KG1 (cell line): ENCODE measurements at regions not wholly inside any gene's neighbourhood (a gene's known extent, or its start where the extent isn't known, plus 50 kb on each side); places are given as distances from the start of the nearest gene placed in this dataset.

ENCODE experiments used
- DNase-seq: peaks from one replicate; lab custom pipeline; 2025; lab: John Stamatoyannopoulos, UW

DNA sequence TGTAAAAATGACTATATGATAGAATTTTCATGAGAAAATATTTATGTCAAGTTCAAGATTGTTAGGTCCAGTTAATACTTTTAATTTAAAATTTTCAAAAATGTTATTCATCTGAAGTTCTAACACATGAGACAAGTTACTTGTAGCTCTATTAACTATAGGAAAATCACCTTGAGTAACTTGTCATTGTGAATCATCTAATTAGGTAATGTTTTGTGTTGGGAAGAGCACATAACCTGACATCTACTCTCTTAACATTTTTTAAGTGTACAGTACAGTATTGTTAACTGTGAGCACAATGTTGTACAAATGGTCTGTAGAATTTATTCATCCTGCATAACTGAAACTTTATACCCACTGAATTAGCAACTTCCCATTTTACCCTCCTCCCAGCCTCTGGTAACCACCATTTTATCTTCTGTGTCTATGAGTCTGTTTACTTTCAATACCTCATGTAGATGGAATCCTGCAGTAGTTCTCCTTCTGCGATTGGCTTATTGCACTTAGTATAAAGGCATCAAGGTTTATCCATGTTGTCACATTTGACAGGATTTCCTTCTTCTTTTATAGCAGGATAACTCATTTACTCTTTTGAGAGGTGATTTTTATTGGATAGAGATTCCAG lies 54.6 kb downstream of the ARL4A start:
- no peak for DNase-seq

DNA sequence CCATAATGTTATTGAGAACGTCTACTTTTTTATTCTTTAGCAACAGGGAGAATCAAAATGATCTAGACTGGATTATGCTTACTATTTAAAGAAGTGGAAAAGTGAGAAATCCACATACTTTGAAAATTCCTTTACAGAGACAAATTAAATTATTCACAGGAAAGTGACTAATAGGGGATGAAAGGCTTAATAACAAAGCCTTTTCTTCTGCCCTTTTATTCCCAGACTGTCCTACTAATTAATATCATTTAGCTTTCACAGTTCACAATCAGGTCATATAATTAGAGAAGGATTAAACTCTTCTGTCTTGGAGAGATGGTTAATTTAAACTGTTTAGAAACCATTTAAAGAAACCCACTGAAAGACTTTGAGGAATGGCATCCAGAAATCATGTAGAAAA lies 58.8 kb downstream of the ARL4A start:
- no peak for DNase-seq

DNA sequence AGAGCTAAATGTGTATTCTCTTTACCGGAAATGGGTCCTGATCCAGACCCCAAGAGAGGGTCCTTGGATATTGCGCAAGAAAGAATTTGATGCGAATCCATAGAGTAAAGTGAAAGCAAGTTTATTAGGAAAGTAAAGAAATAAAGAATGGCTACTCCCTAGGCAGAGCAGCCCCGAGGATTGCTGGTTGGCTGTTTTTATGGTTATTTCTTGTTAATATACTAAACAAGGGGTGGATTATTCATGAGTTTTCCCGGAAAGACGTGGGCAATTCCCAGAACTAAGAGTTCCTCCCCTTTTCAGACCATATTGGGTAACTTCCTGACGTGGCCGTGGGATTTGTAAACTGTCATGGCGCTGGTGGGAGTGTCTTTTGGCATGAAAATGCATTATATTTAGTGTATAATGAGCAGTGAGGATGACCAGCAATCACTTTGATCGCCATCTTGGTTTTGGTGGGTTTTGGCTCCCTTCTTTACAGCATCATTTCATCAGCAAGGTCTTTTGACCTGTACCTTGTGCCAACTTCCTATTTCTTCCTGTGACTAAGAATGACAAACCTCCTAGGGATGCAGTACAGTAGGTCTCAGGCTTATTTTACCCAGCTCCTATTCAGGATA lies 60.4 kb downstream of the ARL4A start:
- no peak for DNase-seq

DNA sequence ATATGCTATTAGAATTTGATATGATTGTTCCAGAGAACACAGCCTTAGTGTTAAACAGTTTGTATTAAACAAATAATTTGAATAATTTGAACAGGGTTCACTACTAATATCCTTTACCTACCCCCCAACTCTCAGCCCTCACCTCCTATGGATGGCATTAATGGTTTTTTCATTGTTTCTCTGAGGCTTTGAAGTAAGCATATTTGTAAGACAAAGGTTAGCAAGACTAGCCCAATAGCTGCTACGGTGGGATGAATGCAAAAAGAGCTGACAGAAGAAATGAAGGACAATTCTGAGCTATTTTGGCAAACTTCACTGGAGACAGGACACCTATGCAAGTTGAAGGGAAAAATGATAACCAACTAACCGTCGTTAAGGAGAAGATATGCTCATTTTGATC lies 61.6 kb downstream of the ARL4A start:
- DNase-seq, result no peak

GRCh38 chr7:12749746-12750145 lies 62.3 kb downstream of the ARL4A start:
- no peak for DNase-seq

- DNase-seq, result no peak
These were observed 64.3 kb downstream of the ARL4A start for GRCh38 chr7:12751764-12752163.

GRCh38 chr7:12754179-12754578 lies 66.7 kb downstream of the ARL4A start:
- DNase-seq, result no peak

DNA sequence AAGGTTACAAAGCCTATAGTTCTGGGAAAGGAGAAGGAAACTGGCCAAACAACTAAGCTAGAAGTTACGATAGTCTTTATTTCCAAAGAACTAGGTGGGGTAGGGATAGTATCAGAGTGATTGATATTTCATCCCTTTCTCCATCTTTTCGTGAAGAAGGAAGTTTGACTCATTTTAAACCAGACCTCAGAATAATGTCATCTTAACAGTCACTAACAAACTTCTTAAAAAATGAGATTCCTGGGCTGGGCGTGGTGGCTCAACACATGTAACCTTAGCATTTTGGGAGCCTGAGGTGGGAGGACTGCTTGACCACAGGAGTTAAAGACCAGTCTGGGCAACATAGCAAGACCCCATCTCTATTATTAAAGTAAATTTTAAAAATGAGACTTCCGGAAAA lies 69.4 kb downstream of the ARL4A start:
- DNase-seq, result no peak

- no peak for DNase-seq
These were observed 70.0 kb downstream of the ARL4A start for GRCh38 chr7:12757443-12757842.

- DNase-seq, result no peak
These were observed 71.7 kb downstream of the ARL4A start for GRCh38 chr7:12759151-12759550.

DNA sequence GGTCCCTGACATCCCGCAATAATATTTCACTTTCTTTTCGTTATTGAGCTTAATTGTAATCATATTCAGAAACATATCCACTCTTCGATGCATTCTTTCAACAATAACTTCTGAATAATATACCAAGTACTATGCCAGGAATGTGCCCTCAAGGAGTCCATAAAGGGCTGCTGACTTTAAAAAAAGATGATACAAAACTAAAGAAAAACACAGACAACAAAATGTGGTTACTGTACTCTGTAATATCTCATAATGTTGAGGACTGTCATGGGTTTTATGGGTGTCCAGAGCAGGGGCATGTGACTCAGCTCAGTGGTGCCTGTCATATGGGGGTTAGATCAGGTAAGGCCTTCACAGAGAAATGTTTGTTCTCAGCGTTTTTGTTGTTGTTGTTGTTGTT lies 73.7 kb downstream of the ARL4A start:
- no peak for DNase-seq

DNA sequence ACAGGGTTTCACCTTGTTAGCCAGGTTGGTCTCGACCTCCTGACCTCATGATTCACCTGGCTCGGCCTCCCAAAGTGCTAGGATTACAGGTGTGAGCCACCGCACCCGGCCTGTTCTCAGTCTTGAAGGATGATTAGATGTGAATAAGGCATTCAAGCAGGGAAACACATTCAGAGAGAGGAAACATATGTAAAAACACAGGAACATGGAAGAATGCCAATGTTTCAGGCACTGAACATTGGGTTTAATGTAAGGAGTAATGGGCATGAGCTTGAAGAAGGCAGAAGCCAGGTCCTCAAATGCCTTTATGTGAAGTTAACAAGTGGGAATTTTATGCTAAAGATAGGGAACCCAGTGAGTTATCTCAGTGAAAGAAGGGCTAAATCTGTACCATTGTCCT lies 74.3 kb downstream of the ARL4A start:
- DNase-seq, result no peak

- DNase-seq, result no peak
These were observed 77.0 kb downstream of the ARL4A start for GRCh38 chr7:12764458-12764891.

- no peak for DNase-seq
These were observed 78.1 kb downstream of the ARL4A start for GRCh38 chr7:12765431-12766100.

DNA sequence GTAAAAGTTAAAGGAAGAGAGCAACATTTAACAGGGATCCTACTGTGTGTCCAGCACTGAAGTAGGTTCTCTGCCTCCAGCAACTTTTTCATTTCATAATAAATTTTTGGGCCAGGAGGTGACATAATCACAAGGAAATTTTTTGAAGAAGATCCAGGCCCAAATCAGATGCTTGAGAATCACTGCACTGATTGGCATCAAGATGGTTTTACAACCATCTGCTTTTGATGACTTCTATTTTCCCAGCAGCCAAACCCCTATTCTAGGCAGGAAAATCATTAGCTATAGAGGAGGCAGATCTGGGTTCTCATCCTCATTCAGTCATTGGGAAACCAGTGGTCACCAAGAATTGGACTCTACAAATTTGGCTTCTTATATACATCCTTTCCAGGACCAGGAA lies 79.0 kb downstream of the ARL4A start:
- DNase-seq, result no peak

- DNase-seq, result no peak
These were observed 81.5 kb downstream of the ARL4A start for GRCh38 chr7:12768948-12769347.

DNA sequence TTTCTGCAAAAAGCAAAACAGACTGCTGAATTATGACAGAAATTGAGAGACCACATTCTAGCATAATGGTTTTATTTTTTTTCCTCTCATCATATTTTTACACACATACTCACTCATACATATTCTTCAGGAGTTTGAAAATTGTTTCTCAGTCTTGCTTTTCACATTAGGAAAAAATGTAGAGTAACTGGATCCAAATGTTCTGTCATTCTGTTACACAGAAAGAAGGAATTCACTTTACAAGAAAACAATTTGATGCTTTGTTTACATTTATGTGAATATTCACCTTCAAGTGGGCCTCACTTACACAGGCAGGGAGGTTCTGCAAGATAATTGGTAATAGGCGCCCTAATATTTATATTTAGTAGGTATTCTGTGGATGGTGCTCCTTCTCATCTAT lies 82.0 kb downstream of the ARL4A start:
- no peak for DNase-seq

- DNase-seq, result no peak
These were observed 83.0 kb downstream of the ARL4A start for GRCh38 chr7:12770227-12770975.

- no peak for DNase-seq
These were observed 84.0 kb downstream of the ARL4A start for GRCh38 chr7:12771378-12771877.

- DNase-seq, result no peak
These were observed 85.3 kb downstream of the ARL4A start for GRCh38 chr7:12772768-12773167.

- DNase-seq, result no peak
These were observed 89.8 kb downstream of the ARL4A start for GRCh38 chr7:12777257-12777656.

- DNase-seq, result no peak
These were observed 92.5 kb downstream of the ARL4A start for GRCh38 chr7:12779947-12780346.
